ENCODE measurements at regions not wholly inside any gene's neighbourhood (a gene's known extent, or its start where the extent isn't known, plus 50 kb on each side); places are given as distances from the start of the nearest gene placed in this dataset.
"Not testable (repeated sequence)": the region's sequence is repeated elsewhere in the genome, so short reads cannot be mapped to it uniquely, and the experiment has no call there.

GRCh38 chr4:20185103-20185502 is 66.6 kb upstream of the SLIT2 start:
- in situ Hi-C loops (cut with HindIII; ENCODE audit: extremely low pct_ligation_motif_present, low pct_unique_long_range_greater_than_20kb) = no loop called here
- no peaks in the 10 kb centered on the region for H3K79me2 ChIP-seq (ENCODE audit: insufficient read depth, low read length)

GRCh38 chr4:20183131-20183530 is 68.6 kb upstream of the SLIT2 start:
- DNase-seq (ENCODE audit: low spot score); BruUV-seq (replicated peaks); FAIRE-seq; H3K27ac ChIP-seq (ENCODE audit: extremely low read length, insufficient read depth, low read length); H3K79me2 ChIP-seq (ENCODE audit: insufficient read depth, low read length); POLR2A ChIA-PET; ATAC-seq; H3K4me2 ChIP-seq (ENCODE audit: low read depth, low read length); H3K9ac ChIP-seq (ENCODE audit: insufficient read depth, low read depth, low read length); H2AFZ ChIP-seq (ENCODE audit: low read length); H3K4me3 ChIP-seq (replicated peaks in 1 of 3; ENCODE audit: insufficient read depth in 1 of 3, low read depth in 2 of 3, low read length in 3 of 3); H3K4me1 ChIP-seq (ENCODE audit: insufficient read depth, low read length); H3K36me3 ChIP-seq (replicated peaks in 1 of 2; ENCODE audit: control insufficient read depth in 1 of 2, insufficient read depth in 2 of 2, low read length in 2 of 2); intact Hi-C loops (cut with micrococcal nuclease; ENCODE audit: unreplicated experiment); H4K20me1 ChIP-seq (ENCODE audit: insufficient read depth, low read length); CTCF ChIA-PET (ENCODE audit: low intra/inter-chr PET ratio, low total read pairs); in situ Hi-C loops (cut with HindIII; ENCODE audit: extremely low pct_ligation_motif_present, low pct_unique_long_range_greater_than_20kb); H3K27me3 ChIP-seq (ENCODE audit: control insufficient read depth in 1 of 2, insufficient read depth in 2 of 2, low read length in 2 of 2): not testable (repeated sequence)
- 25% methylated on average over 5 of the region's 5 CpGs for WGBS (ENCODE audit: low lambda C conversion rate)
- peaks cover 77% of the 10 kb centered on the region for H3K9me3 ChIP-seq (ENCODE audit: low read length)

More at GRCh38 chr4:20185103-20185502, 66.6 kb upstream of the SLIT2 start:
- no peak for FAIRE-seq
- no peaks in the 10 kb centered on the region for H4K20me1 ChIP-seq (ENCODE audit: insufficient read depth, low read length)
- no peak overlapping the region for H2AFZ ChIP-seq (ENCODE audit: low read length)
- H3K9ac ChIP-seq (ENCODE audit: insufficient read depth, low read depth, low read length) = no peak overlapping the region
- 8% methylated on average over 2 of the region's 2 CpGs for WGBS (ENCODE audit: low lambda C conversion rate)
- TF ChIP-seq ATM (IDR thresholded peaks at IDR 0.05; ENCODE audit: borderline replicate concordance) (no peak), ZNF432 (CRISPR knock-in tag; IDR thresholded peaks at IDR 0.05; ENCODE audit: borderline replicate concordance) (no peak), DMAP1 (CRISPR knock-in tag; IDR thresholded peaks at IDR 0.05) (no peak), MBNL3 (CRISPR knock-in tag; conservative IDR thresholded peaks at IDR 0.05) (no peak), GPN1 (CRISPR knock-in tag; IDR thresholded peaks at IDR 0.05; ENCODE audit: borderline replicate concordance) (no peak)
- H3K4me1 ChIP-seq (ENCODE audit: insufficient read depth, low read length) = no peaks in the 10 kb centered on the region
- no peak for DNase-seq (ENCODE audit: low spot score)
- ATAC-seq = no peak
- H3K4me3 ChIP-seq (replicated peaks in 1 of 3; ENCODE audit: insufficient read depth in 1 of 3, low read depth in 2 of 3, low read length in 3 of 3) = no peak overlapping the region
- POLR2A ChIA-PET = no interaction called here
- intact Hi-C loops (cut with micrococcal nuclease; ENCODE audit: unreplicated experiment) = no loop called here
- no peak overlapping the region for H3K4me2 ChIP-seq (ENCODE audit: low read depth, low read length)
- no peaks in the 10 kb centered on the region for H3K36me3 ChIP-seq (replicated peaks in 1 of 2; ENCODE audit: control insufficient read depth in 1 of 2, insufficient read depth in 2 of 2, low read length in 2 of 2)
- H3K27ac ChIP-seq (ENCODE audit: extremely low read length, insufficient read depth, low read length) = no peak overlapping the region
- H3K27me3 ChIP-seq (ENCODE audit: control insufficient read depth in 1 of 2, insufficient read depth in 2 of 2, low read length in 2 of 2) = no peaks in the 10 kb centered on the region
- peaks cover 93% of the 10 kb centered on the region for H3K9me3 ChIP-seq (ENCODE audit: low read length)
- no TSS peak for BruUV-seq (replicated peaks)
- CTCF ChIA-PET (ENCODE audit: low intra/inter-chr PET ratio, low total read pairs) = no interaction called here

All from HepG2 (cell line).